Nephron (organoid): ENCODE measurements at regions not wholly inside any gene's neighbourhood (a gene's known extent, or its start where the extent isn't known, plus 50 kb on each side); places are given as distances from the start of the nearest gene placed in this dataset.

Experiments
- H3K27ac Mint-ChIP-seq, 3 experiments: 2 replicates each; pipeline ENCODE4 v1.8.0; 2020; ENCODE audit warnings: mixed read lengths in 3 of 3, mild to moderate bottlenecking in 2 of 3, moderate library complexity in 1 of 3
- H3K27me3 Mint-ChIP-seq: 2 replicates; pipeline ENCODE4 v1.8.0; 2021; ENCODE audit warnings: low read depth, mild to moderate bottlenecking, moderate library complexity, mixed read lengths
- H3K36me3 Mint-ChIP-seq: 2 replicates; pipeline ENCODE4 v1.8.0; 2020; ENCODE audit warnings: low read depth, mixed read lengths
- H3K4me1 Mint-ChIP-seq: 2 replicates; pipeline ENCODE4 v1.8.0; 2020; ENCODE audit warnings: mixed read lengths
- H3K4me3 Mint-ChIP-seq, 3 experiments: 2 replicates each; pipeline ENCODE4 v1.8.0; 2020; ENCODE audit warnings: mild to moderate bottlenecking in 3 of 3, mixed read lengths in 3 of 3, moderate library complexity in 2 of 3
- H3K9me3 Mint-ChIP-seq: 2 replicates; pipeline ENCODE4 v1.8.0; 2020; ENCODE audit warnings: mixed read lengths
- CTCF ChIP-seq, 3 experiments: fragments of 200-600 bp; sonication (generic); IDR thresholded peaks; one replicate each; pipeline ENCODE4 v1.5.0; 2021; ENCODE audit warnings: antibody characterized with exemption in 3 of 3; ENCODE audit not compliant: unreplicated experiment in 3 of 3

GRCh38 chr13:30145709-30146367 lies 161.5 kb downstream of the KATNAL1 start:
- Mint-ChIP-seq H3K27me3 (peaks cover 10% of the 10 kb centered on the region), H3K36me3 (no peaks in the 10 kb centered on the region), H3K27ac (no peak overlapping the region), H3K9me3 (no peaks in the 10 kb centered on the region), H3K4me3 (no peak overlapping the region), H3K4me1 (peaks cover 29% of the 10 kb centered on the region)
- TF ChIP-seq CTCF (IDR thresholded peaks at IDR 0.05; ENCODE audit: unreplicated experiment in 3 of 3), result no peak

- H3K27me3 Mint-ChIP-seq, result peaks cover 12% of the 10 kb centered on the region
- TF ChIP-seq CTCF (IDR thresholded peaks at IDR 0.05; ENCODE audit: unreplicated experiment in 3 of 3), result no peak
- no peaks in the 10 kb centered on the region for H3K36me3 Mint-ChIP-seq
- H3K27ac Mint-ChIP-seq, result peak overlapping the region in 1 of 3 experiments; percentile 58
- H3K9me3 Mint-ChIP-seq, result peaks cover 3% of the 10 kb centered on the region
- H3K4me3 Mint-ChIP-seq, result peak overlapping the region in 1 of 3 experiments; percentile 13
- H3K4me1 Mint-ChIP-seq, result peaks cover 29% of the 10 kb centered on the region
Measured at GRCh38 chr13:30143666-30144400, 163.5 kb downstream of the KATNAL1 start.

- TF ChIP-seq CTCF (IDR thresholded peaks at IDR 0.05; ENCODE audit: unreplicated experiment in 3 of 3), result no peak
- Mint-ChIP-seq H3K27ac (peak overlapping the region; percentile 31 to 64 (median 37)), H3K4me1 (peaks cover 29% of the 10 kb centered on the region), H3K9me3 (peaks cover 3% of the 10 kb centered on the region), H3K27me3 (peaks cover 17% of the 10 kb centered on the region), H3K4me3 (no peak overlapping the region), H3K36me3 (no peaks in the 10 kb centered on the region)
Measured at GRCh38 chr13:30142486-30143211, 164.7 kb downstream of the KATNAL1 start.

GRCh38 chr13:30141775-30142485 lies 165.4 kb downstream of the KATNAL1 start:
- Mint-ChIP-seq H3K4me3 (no peak overlapping the region), H3K4me1 (peaks cover 29% of the 10 kb centered on the region), H3K36me3 (no peaks in the 10 kb centered on the region), H3K27ac (peak overlapping the region; percentile 31 to 64 (median 37)), H3K9me3 (peaks cover 3% of the 10 kb centered on the region), H3K27me3 (peaks cover 19% of the 10 kb centered on the region)
- no peak for TF ChIP-seq CTCF (IDR thresholded peaks at IDR 0.05; ENCODE audit: unreplicated experiment in 3 of 3)

GRCh38 chr13:30140973-30141372 lies 166.4 kb downstream of the KATNAL1 start:
- H3K36me3 Mint-ChIP-seq, result no peaks in the 10 kb centered on the region
- H3K9me3 Mint-ChIP-seq, result peaks cover 3% of the 10 kb centered on the region
- peak overlapping the region in 1 of 3 experiments; percentile 14 for H3K27ac Mint-ChIP-seq
- H3K4me1 Mint-ChIP-seq, result peaks cover 26% of the 10 kb centered on the region
- peaks cover 15% of the 10 kb centered on the region for H3K27me3 Mint-ChIP-seq
- TF ChIP-seq CTCF (IDR thresholded peaks at IDR 0.05; ENCODE audit: unreplicated experiment in 3 of 3), result no peak
- no peak overlapping the region for H3K4me3 Mint-ChIP-seq
